ENCODE measurements at regions not wholly inside any gene's neighbourhood (a gene's known extent, or its start where the extent isn't known, plus 50 kb on each side); places are given as distances from the start of the nearest gene placed in this dataset.

DNA sequence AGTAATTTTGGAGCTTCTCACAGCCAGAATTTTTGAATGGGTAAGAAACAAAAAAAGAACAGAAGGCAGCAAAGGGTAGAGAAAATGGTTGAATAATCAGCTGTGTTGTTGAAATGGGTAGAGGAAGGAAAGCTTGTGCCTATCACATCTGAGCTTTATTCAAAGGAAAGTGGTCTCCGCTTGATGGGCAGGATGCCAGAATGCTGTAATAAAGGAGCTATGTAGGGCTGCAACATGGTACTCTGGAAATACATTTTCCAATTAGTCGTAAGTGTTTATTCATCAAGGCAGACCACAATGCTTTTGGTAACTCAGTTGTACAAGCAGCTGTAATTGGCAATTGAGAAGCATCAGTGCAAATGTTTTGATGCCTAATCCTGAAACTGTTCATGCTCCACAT lies 196.9 kb downstream of the ICOS start:
- TF ChIP-seq, protein P1, sequence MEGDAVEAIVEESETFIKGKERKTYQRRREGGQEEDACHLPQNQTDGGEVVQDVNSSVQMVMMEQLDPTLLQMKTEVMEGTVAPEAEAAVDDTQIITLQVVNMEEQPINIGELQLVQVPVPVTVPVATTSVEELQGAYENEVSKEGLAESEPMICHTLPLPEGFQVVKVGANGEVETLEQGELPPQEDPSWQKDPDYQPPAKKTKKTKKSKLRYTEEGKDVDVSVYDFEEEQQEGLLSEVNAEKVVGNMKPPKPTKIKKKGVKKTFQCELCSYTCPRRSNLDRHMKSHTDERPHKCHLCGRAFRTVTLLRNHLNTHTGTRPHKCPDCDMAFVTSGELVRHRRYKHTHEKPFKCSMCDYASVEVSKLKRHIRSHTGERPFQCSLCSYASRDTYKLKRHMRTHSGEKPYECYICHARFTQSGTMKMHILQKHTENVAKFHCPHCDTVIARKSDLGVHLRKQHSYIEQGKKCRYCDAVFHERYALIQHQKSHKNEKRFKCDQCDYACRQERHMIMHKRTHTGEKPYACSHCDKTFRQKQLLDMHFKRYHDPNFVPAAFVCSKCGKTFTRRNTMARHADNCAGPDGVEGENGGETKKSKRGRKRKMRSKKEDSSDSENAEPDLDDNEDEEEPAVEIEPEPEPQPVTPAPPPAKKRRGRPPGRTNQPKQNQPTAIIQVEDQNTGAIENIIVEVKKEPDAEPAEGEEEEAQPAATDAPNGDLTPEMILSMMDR (IDR thresholded peaks at IDR 0.05; ENCODE audit: low read depth, low read length, missing control alignments): no peak
- DNase-seq (ENCODE audit: extremely low read depth, low read depth): no peak
- H3K4me3 ChIP-seq (replicated peaks; ENCODE audit: low read depth, low read length): no peak overlapping the region

GRCh38 chr2:204134421-204134820 lies 197.9 kb downstream of the ICOS start:
- TF ChIP-seq, protein P1 (IDR thresholded peaks at IDR 0.05; ENCODE audit: low read depth, low read length, missing control alignments): no peak
- DNase-seq (ENCODE audit: extremely low read depth, low read depth): no peak
- H3K4me3 ChIP-seq (replicated peaks; ENCODE audit: low read depth, low read length): no peak overlapping the region

DNA sequence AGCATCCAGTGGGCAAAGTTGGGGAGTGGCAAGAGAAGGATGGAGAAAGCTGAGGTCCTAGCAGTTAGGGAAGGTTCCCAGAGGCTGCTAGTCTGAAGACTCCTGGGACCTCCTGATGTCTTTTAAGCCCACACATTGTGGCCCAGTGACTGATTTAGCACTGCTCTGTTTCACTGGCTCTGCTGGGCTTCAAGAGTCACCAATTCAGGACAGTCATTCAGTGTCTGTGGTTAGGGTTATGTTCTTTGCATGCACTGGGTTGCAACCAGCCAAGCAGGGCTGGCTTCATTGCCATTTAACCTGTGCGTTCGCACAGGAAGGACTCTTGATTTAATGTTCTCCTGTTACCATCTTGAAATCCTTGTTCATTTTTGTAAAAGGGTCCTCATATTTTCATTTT lies 199.2 kb downstream of the ICOS start:
- TF ChIP-seq, protein P1 (IDR thresholded peaks at IDR 0.05; ENCODE audit: low read depth, low read length, missing control alignments): no peak
- no peak overlapping the region for H3K4me3 ChIP-seq (replicated peaks; ENCODE audit: low read depth, low read length)
- DNase-seq (ENCODE audit: extremely low read depth, low read depth): no peak

DNA sequence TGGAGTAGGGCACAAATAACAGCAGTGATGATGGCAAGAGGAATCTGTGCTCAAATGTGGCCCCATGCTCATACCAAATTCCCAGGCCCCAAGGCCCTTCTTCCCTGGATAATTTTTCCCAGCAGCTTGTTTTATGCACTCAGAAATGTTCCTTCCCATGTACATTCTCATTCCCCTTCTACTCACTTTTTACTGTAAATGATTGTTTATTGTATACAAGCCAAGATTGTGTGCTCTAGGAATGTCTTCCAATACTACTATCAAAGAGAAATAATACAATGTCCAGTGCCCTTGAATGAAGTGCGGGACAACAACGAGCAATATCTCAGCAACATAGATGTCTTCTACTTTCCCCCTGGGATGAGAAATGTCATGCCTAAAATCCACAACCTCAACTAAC lies 201.6 kb downstream of the ICOS start:
- TF ChIP-seq, protein P1 (IDR thresholded peaks at IDR 0.05; ENCODE audit: low read depth, low read length, missing control alignments): no peak
- no peak for DNase-seq (ENCODE audit: extremely low read depth, low read depth)

GRCh38 chr2:204140246-204140645 lies 203.7 kb downstream of the ICOS start:
- TF ChIP-seq, protein P1 (IDR thresholded peaks at IDR 0.05; ENCODE audit: low read depth, low read length, missing control alignments): no peak
- no peak overlapping the region for H3K4me3 ChIP-seq (replicated peaks; ENCODE audit: low read depth, low read length)

More for the DNA sequence above, 201.6 kb downstream of the ICOS start:
- H3K4me3 ChIP-seq (replicated peaks; ENCODE audit: low read depth, low read length): no peak overlapping the region

DNA sequence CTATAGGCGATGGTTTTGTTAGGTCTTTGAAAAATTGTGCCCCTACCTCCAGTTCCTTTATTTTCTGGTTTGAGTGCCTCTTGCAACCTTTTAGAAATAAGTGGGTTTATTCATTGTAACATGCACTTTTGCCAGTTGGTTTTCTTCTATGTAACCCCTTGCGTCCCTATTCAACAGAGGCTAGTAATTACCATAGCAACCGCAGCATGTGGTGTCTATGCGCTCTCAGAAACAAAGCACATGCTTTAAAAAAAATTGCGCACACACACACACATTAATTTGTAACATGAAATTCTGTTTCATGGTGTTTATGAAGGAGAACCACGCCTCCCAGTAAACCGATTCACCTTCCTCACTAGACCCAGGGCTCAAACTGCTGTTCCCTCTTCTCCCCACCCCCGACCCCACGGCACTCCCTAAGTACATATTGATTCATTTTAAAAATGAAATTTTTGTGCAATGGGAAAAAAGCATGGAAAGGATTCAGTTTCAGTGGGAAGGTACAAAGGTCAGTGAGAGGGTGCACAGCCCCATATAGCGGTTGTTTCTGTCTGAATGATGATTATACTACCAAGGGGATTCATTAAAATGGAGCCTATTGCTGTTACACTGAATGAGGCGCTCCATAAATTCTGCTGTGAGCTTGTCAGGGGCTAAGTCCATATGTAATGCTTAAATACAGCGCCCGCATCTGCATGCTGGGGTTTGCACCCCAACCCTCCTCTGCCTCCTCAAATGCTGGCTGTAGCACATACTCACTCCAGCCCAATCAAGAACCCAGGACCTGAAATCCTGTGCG lies 206.9 kb downstream of the ICOS start:
- TF ChIP-seq, protein P1 (IDR thresholded peaks at IDR 0.05; ENCODE audit: low read depth, low read length, missing control alignments): no peak
- no peak for DNase-seq (ENCODE audit: extremely low read depth, low read depth)
- no peak overlapping the region for H3K4me3 ChIP-seq (replicated peaks; ENCODE audit: low read depth, low read length)

More at GRCh38 chr2:204140246-204140645, 203.7 kb downstream of the ICOS start:
- DNase-seq (ENCODE audit: extremely low read depth, low read depth): no peak

All from HFF-Myc (cell line).